CMK (cell line): ENCODE measurements at regions not wholly inside any gene's neighbourhood (a gene's known extent, or its start where the extent isn't known, plus 50 kb on each side); places are given as distances from the start of the nearest gene placed in this dataset.

Source experiments
- DNase-seq: peaks from one replicate; pipeline ENCODE4 v3.0.0-alpha.2; 2010; ENCODE audit warnings: low read depth

DNA sequence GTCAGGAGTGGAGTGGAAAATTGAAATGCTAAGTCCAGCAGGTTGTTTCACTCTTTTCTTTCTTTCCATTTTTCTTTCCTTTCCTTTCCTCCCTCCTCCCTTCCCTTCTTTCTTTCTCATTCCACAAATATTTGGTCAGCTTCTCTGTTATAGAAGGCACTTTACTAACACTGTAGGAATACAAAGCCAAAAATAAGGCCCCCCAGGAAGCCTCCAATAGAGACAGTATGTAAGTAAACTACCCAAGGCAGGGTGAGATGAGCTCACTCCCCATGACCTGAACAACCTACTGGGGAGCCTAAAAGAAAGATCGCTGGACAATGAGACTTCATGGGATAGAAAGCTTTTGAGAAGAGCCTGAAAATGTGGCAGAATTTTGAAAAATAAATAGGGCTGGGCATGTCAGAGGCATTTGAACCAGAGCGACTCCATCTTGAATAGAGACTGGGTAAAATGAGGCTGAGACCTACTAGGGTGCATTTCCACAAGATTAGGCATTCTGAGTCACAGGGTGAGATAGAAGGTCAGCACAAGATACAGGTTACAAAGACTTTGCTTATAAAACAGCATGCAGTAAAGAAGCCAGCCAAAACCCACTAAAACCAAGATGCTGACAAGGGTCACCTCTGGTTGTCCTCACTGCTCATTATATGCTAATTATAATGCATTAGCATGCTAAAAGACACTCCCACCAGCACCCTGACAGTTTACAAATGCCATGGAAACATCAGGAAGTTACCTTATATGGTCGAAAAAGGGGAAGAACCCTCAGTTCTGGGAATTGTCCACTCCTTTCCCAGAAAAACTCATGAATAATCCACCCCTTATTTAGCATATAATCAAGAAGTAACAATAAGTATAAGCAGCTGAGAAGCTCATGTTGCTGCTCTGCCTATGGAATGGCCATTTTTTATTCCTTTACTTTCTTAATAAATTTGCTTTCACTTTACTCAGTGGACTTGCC lies 158.9 kb upstream of the EGFLAM start:
- no peak for DNase-seq

DNA sequence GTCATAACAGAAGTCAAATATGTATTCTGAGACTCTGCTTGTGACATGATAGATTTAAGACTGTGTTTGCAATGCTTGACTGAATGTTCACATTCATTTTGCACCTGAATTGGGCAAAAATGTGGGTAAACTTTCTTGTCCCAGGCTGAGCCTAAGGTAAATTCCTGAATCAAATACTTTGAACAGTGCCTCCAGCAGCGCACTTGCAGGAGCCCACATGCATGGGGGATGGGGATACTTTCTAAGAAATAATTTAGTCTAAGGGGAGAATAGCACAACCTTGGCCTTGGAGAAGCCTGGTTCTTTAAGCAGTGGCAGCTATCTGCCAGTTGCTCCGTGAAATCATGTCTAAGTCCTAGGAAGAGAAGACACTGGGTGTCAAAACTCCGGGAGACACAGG lies 163.5 kb upstream of the EGFLAM start:
- DNase-seq: no peak

DNA sequence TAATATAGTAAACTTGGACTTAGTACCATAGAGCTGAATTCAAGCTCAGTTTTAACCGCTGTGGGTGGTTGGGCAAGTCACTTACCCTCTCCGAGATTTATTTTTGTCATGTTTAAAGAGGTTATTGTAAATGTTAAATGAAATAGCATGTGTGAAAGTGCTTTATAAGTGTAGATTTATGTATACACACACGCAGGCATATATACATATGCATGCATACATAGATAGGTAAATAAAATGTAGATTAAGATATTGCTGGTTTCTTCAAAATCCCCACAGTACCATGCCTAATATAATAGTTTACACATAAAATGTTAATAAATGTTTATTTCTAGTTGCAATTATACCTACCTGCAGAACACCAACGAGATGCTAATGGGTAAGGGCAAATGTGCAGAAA lies 164.5 kb upstream of the EGFLAM start:
- DNase-seq: no peak

DNA sequence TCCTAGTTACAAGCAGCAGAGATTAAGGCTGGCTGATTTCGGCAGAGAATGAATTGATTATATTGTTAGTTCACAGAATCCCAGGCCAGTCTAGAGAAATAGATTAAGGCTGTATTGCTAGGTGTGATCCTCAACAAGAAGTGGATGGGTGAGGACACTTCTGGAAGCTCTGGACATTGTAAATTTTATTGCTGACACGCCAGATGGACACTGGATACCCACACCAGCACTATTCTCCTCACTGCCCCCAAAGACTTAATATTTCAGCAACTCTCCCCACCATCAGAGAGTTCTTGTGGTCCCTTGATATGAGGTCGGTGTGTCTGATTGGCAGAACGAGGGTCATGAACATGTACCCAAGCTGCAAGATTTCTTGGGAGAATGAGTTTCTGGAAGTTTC lies 171.6 kb upstream of the EGFLAM start:
- no peak for DNase-seq

DNA sequence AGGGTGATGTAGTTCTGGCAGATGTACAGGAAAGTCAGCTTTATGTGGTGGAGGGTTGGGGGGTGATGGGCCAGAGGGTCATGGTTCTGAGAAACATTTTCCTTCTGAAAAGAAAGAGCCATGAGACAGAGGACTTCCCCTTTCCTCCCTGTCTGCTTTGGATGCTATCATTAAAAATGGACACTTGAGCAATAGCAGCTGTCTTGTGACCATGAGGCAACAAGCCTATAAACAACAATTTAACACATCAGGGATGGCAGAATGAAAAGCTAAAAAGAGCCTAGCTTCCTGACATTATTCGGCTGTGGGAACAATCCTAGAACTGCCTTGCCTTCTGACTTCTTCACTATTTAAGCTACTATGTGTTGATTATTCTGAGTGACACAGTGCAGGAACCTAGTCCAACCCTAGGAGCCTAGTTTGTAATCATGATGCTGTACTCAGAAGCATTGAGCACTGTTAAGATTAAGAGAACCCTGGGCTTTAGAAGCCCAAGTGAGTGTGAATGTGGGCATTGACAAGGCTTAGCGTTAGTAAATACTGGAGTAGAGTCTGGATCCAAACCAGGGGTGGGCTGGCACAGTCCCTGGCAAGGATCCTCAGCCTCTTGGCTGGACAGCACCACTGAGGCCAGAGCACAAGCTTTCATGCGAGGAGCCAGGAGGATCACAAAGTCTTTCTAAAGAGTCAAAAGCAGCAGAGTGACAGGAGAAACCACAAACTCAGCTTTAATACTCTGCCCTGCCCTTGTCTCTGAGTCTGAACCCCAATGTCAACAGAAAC lies 178.5 kb upstream of the EGFLAM start:
- no peak for DNase-seq

DNA sequence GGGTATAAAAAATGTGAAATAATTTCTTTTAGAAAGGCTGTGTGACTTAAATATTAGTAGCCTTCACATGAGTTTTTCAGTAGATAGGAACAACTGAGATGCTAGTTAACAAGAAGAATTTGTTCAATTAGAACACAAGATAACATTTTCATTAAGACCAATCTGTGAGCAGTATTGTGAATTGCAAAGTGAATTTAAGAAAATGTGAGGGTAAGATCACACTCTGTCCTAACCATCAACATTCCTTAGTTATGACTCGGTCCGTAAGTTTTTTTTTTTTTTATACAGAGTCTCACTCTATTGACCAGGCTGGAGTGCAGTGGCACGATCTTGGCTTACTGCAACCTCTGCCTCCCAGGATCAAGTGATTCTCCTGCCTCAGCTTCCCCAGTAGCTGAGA lies 180.2 kb upstream of the EGFLAM start:
- no peak for DNase-seq

DNA sequence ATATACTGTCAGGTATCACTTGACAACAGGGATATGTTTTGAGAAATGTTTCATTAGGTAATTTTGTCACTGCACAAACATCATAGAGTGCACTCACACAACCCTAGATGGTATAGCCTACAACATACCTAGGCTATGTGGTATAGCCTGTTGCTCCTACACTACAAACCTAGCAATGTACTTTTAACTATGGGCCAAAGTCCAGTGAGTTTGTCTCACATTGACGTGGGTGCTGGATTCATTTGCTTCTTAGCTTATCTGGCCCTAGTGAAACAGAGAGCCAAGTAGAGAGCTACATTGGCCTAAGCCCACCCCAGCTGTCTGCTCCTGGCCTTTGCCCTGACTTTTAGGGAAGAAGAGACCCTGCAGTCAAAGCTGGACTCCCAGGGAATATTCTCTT lies 180.7 kb upstream of the EGFLAM start:
- DNase-seq: no peak

DNA sequence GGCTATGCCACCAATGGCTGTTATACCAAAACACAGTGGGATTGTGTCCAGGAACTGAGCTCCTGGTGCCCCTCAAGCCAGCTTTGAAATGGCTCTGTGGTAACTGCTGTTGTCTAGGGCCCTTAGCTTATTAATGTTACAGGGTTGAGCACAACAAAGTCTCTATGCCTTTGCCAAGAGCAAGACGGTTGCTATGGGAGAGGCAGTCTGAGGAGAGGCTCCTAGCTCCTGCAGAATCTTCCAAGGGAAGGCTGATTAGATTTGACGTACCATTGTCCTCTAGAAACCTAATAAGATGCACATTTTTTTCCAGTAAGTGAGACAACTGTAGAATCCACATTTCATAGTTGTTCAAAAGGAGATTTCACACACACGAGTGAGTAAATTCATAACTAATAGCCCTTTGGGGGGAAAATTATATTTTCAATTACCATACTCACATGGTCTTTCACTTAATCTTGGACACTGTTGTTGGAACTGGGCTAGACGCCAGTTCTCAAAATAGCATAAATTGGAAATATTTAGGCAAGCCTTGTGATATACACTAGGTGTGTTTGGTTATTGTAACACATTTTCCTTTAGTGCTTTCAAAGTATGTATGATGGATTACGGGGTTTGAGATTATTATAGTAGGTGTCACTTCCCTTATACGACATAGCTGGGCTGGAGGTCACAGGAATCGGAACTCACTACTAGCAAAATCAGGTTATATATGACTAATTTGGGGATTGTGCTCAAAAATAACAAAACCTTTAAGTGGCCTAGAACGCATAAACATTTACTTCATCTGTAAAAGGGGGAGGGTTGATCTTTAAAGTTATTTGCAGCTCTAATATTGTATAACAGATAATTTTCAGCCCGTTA lies 186.3 kb upstream of the EGFLAM start:
- no peak for DNase-seq

DNA sequence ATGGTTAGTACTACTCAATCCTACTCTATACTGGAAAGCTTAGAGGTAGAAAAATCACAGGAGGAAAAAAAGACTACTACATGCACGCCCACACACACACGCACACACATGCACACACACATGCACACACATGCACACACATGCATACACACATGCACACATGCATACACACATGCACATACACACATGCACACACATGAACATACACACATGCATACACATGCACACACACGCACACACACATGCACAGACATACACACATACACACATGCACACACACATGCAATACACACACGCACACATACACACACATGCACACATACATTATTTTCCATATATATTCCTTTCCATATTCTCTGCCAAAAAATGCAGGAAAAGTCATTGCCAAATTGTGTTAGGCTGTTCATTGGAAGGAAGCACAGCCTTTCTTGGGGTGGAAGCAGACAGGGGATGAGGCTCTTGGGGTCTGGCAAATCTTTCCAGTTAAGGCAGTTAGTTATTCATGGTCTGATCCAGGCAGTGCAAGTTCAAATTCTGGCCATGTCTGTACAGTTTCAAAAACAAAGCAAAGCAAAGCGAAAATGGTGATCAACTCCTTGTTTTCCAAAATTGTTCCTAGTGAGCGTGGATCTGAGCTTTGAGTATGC lies 187.9 kb upstream of the EGFLAM start:
- DNase-seq: no peak

DNA sequence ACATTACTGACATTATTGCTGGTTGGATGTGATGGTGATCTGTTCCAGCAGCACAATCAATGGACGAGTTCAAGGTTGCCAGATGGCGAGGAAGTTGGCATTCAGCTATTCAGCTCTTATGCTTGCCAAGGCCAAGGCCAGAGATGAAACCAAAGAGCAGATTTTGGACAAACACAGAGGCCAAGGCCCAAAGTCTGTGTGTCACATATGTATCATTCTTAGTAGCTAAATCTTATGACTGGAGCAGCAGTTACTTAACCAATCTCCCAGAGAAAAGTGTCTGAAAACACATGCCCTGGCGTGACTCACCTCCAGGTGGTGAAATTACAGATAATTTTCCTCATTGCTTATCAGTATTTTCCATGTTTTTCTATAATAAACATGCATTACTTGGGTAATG lies 189.0 kb upstream of the EGFLAM start:
- DNase-seq: no peak

DNA sequence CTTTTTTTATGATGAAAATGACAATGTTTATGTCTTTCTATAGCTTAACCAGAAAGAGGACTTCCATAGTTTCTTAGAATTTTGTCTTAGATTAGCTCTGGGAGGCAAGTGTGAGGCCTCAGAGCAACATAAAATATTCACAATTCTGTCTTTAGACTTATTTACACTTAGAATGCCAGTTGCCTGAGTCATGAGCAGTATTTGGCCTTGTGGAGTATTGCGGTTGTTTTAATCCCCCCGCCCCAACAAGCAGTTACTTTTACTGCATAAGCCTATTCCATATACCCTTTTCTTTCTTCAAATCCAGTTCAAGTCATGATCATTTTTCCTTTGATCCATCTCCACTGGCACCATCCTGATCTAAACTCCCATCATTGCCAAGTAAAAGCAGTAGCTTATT lies 198.0 kb upstream of the EGFLAM start:
- no peak for DNase-seq

DNA sequence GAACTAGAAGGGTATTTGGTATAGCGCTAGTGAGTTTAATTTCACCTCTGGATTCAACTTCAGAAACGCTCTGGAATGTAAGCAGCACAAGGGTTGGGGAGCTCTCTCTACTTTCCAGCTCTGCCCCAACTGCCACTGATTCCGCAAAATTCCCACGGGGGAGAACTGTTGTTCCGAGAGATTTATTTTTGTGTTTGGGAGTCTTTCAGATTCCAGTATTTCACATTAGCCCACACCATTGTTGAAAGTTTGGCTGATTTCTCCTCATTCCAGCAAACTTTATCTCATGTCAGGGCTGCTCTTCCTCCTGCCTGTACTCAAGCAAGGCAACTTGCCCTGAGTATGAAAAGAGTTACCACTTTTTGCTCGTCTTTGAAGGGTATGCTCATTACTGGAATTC lies 198.5 kb upstream of the EGFLAM start:
- DNase-seq: no peak

DNA sequence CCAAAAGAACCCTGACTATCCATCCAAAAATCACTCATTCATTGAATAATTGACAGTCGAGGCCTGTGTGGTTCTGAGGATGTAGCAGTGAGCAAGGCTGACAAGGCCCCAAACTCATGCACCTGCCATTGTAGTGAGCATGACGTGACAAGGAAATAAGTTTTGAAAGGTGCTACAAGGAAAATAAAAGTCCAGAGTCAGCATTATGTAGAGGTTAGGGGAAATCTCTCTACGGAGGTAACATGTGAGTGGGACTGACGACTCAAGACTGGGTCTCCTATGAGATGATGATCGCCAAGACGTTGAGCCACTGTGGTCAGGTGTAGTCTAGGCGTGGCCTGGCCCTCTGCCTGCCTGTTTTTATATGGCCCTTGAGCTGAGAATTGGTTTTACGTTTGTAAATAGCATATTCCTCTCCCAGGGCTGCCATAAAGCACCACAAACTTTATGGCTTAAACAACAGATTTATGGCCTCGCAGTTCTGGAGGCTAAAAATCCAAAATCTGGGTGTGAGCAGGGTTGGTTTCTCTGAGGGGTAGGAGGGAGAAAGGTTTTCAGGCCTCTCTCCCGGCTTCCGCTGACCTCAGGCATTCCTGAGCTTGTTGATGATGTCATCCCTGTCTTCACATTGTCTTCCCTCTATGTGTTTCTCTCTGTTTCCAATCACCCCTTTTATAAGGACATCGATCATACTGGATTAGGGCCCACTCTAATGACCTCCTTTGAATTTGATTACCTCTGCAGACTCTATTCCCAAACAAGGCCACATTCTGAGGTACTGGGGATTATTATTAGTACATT lies 206.4 kb upstream of the EGFLAM start:
- no peak for DNase-seq

DNA sequence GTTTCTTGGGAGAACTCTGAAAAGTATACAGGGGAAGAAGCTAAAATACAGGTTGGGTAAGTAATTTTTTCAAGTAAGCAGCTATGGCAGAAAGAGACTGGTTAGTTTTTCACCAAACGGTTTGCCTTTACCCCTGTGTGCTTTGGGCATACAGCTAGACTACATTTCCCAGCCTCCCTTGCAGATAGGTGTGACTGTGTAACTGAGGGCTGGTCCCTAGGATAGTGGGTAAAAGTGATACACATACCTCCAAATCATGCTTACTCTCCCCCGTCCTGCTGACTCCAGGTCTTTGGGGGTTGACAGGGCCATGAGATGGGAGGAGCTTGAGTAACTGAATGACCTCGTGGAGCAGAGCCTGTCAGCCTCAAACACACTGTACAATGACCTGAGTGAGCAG lies 208.6 kb upstream of the GDNF start:
- no peak for DNase-seq

DNA sequence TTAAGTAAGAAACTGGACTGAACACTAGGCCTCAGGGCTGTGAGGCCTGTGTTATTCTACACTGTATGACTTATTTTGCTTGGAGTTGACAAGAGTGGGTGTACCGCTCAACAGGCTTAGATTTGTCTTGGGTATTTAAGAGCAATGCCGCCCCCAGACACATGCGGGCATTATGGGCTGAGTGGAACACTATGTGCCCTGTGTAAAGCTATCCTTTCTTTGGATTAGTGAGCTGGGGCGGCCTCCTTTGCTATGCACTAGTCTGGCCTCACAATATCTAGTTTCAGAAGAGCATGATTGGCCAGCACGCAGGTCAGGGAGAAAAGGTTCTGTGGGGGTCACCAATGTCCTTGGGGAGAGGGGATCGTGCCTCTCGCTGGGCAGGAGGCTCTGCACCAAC lies 206.3 kb upstream of the GDNF start:
- no peak for DNase-seq

DNA sequence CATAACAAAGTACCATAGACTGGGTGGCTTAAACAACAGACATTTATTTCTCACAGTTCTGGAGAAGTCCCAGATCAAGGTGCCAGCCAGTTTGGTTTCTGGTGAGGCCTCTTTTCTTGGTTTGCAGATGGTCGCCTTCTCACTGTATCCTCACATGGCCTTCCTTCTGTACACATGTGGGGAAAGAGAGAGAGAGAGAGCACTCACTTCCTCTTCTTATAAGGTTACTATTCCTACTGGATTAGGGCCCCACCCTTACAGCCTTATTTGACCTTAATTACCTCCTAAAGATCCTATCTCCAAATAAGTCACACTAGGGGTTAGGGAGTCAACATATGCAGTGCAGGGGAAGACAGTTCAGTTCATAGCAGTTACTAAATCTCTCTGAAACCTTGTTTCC lies 205.6 kb upstream of the GDNF start:
- no peak for DNase-seq

DNA sequence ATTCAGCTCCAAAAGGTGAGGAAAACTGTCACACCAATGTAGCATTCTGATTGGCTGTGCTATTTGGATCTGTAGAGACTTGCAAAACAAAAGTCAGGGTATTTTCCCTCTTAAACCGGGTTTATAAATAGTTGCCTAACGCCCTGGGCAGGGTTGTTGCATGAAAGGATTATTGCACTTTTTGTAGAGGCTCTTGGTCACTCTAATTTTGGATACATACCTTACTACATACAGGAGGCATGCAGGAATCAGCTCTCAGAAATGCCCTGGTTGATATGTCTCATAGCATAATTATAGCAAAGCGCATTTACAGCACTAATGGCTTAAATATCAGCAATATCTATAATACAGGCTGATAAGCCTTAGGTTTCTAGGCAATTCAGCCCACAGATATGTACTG lies 200.0 kb upstream of the GDNF start:
- no peak for DNase-seq

DNA sequence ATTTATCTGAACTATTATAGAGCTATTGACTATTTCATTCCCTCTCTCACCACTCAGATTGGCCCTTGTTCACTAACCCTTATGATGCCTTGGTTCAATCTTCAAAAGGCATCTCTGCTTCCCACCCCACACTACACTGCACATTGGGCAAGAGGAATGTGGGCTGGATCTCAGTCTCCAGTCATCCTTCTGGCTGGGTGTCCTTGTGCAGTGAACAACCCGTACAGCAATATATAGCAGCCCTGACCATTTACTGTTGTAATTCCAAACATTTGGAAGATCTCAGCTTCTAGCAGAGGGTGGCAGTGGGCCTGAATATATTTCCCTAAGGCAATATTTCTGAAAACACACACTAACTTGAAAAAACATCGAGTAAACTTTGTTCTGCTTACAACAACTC lies 199.2 kb upstream of the GDNF start:
- DNase-seq: no peak

DNA sequence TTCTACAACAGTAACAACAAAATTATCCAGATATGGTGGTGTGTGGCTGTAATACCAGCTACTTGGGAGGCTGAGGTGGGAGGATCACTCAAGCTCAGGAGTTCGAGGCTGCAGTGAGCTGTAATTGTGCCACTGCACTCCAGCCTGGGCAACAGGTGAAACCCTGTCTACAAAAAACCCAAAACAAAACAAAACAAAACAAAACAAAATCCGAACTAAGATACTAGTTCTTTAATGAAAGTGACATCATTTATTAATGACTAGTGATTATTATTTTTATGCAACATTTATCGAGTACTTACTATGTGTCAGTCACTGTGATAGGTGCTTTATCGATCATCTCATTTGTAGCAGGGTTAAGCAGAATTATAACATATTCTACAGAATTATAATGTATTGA lies 196.9 kb upstream of the GDNF start:
- DNase-seq: no peak

DNA sequence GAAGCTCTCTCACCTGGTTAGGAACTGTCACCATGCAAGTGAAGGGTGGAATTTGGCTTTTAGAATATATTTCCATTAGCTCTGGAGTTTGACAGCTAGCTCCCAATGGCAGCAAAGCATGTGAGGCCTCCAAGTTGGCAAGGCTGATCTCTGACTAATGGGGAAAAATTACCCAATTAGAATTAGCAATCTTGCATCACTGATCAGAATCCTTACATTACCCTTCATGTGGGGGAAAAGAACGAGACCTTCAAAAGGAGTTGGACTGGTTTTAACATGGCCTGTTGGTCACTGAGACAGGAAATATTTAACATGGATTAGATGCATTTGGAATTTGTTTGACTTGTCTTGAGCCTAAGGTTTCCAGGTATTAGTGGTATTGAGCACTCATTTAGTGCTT lies 192.3 kb upstream of the GDNF start:
- DNase-seq: no peak

DNA sequence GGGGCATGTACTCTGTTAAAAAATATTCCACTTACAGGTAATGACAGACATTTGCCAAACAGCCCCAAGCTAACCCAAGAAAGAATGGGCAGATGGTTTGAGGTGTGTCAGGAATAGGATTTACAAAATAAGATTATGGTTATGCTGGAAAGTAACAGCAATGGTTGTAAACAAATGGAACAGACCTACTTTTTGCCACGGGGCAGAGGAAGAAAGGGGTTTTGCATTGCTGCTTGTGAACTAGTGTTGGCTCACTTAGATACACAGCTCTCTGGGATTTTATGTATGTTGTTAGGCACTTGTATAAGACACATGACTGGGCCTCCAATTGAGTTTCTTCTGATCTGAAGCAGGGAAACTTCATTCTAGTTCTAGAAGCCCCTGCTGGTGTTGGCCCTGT lies 191.5 kb upstream of the GDNF start:
- DNase-seq: no peak
